HCT116 (cell line): ENCODE measurements at regions not wholly inside any gene's neighbourhood (a gene's known extent, or its start where the extent isn't known, plus 50 kb on each side); places are given as distances from the start of the nearest gene placed in this dataset.

Experiments used
- ATAC-seq: fragments of 200-7000 bp; cut with Tn5 transposase; 2 replicates; pipeline ENCODE4 v1.9.1; 2020; ENCODE audit warnings: mild to moderate bottlenecking, moderate library complexity
- BruUV-seq: library from RNA; stranded (reverse); fragments of 400-500 nt; replicated peaks from 2 replicates; lab custom pipeline; 2021; lab: Mats Ljungman, UMichigan
- CTCF ChIA-PET: fragments of 300-600 bp; sonication (Branson Sonifier 250); formaldehyde crosslinking; loops from one replicate; lab custom pipeline; 2021; ENCODE audit warnings: antibody characterized with exemption; lab: Charles Lee
- POLR2A ChIA-PET: fragments of 300-600, 350-600 bp; sonication (Branson Sonifier 250); formaldehyde crosslinking; loops from one replicate; lab custom pipeline; 2021; ENCODE audit warnings: antibody characterized with exemption; lab: Charles Lee
- RAD21 ChIA-PET, 2 experiments: fragments of 300-600 bp; sonication (Branson Sonifier 250); formaldehyde crosslinking; loops; one replicate each; lab custom pipeline; 2023; ENCODE audit warnings: low total read pairs in 2 of 2; ENCODE audit not compliant: uncharacterized antibody in 2 of 2, unreplicated experiment in 2 of 2, low non-redundant PET in 1 of 2; lab: Charles Lee
- DNase-seq: peaks from one replicate; pipeline ENCODE4 v3.0.0-alpha.2; 2010; ENCODE audit warnings: low read depth, low spot score
- H2AFZ ChIP-seq: fragments of 200-600 bp; shearing (Covaris generic), sonication (generic); 2 replicates; pipeline ENCODE4 v1.6.1; 2017; ENCODE audit warnings: low read depth, mixed run types, mixed read lengths, antibody characterized with exemption, low read length; ENCODE audit not compliant: poor library complexity, severe bottlenecking
- H3K27ac ChIP-seq: 2 replicates; pipeline ENCODE4 v1.5.1; 2012; ENCODE audit warnings: low read depth, low read length
- H3K27me3 ChIP-seq: fragments of 200-600 bp; sonication (generic); 2 replicates; pipeline ENCODE4 v1.6.1; 2016; ENCODE audit warnings: mixed run types, low read length, mixed read lengths; ENCODE audit not compliant: insufficient read depth
- H3K36me3 ChIP-seq, 2 experiments: fragments of 200-500 bp in 1 of 2; fragments of 200-600 bp in 1 of 2; sonication (Bioruptor generic) in 1 of 2; sonication (generic) in 1 of 2; 2 replicates each; pipeline versions ENCODE4 v1.5.1 to v1.6.1; 2014 to 2016; ENCODE audit warnings: low read length in 2 of 2, inconsistent platforms in 1 of 2, mixed read lengths in 1 of 2, mixed run types in 1 of 2; ENCODE audit not compliant: insufficient read depth in 2 of 2, control insufficient read depth in 1 of 2
- H3K4me1 ChIP-seq, 2 experiments: fragments of 200-600 bp in 1 of 2; sonication (generic) in 1 of 2; 2 replicates each; pipeline versions ENCODE4 v1.5.1 to v1.6.1; 2012 to 2017; ENCODE audit warnings: low read length in 2 of 2, inconsistent platforms in 1 of 2, mild to moderate bottlenecking in 1 of 2, mixed read lengths in 1 of 2, mixed run types in 1 of 2, moderate library complexity in 1 of 2; ENCODE audit not compliant: insufficient read depth in 2 of 2, control insufficient read depth in 1 of 2
- H3K4me2 ChIP-seq: fragments of 200-600 bp; sonication (generic); 2 replicates; pipeline ENCODE4 v1.6.1; 2017; ENCODE audit warnings: mixed run types, low read length, mixed read lengths
- H3K4me3 ChIP-seq, 2 experiments: fragments of 200-600 bp in 1 of 2; sonication (generic) in 1 of 2; replicated peaks in 1 of 2; 2 replicates each; pipeline ENCODE4 v1.5.1; 2011 to 2016; ENCODE audit warnings: low read length in 2 of 2, control low read depth in 1 of 2, low read depth in 1 of 2, mild to moderate bottlenecking in 1 of 2, mixed read lengths in 1 of 2, mixed run types in 1 of 2
- H3K79me2 ChIP-seq: fragments of 200-600 bp; sonication (generic); 2 replicates; pipeline ENCODE4 v1.6.1; 2017; ENCODE audit warnings: mild to moderate bottlenecking, mixed run types, low read length, moderate library complexity, mixed read lengths; ENCODE audit not compliant: insufficient read depth
- H3K9ac ChIP-seq: fragments of 200-600 bp; sonication (generic); 2 replicates; pipeline ENCODE4 v1.6.1; 2016; ENCODE audit warnings: low read length, mixed read lengths
- H3K9me2 ChIP-seq: fragments of 200-600 bp; sonication (generic), shearing (Covaris generic); 2 replicates; pipeline ENCODE4 v1.6.1; 2017; ENCODE audit warnings: mixed run types, mild to moderate bottlenecking, moderate library complexity; ENCODE audit not compliant: insufficient read depth
- H3K9me3 ChIP-seq, 2 experiments: fragments of 200-500 bp in 1 of 2; fragments of 200-600 bp in 1 of 2; sonication (Bioruptor generic) in 1 of 2; sonication (generic) in 1 of 2; 2 replicates each; pipeline ENCODE4 v1.6.1; 2014 to 2017; ENCODE audit warnings: low read length in 2 of 2, mixed read lengths in 2 of 2, inconsistent platforms in 1 of 2, low read depth in 1 of 2, mild to moderate bottlenecking in 1 of 2, mixed run types in 1 of 2, moderate library complexity in 1 of 2; ENCODE audit not compliant: control insufficient read depth in 1 of 2, insufficient read depth in 1 of 2
- H4K20me1 ChIP-seq: fragments of 200-600 bp; sonication (generic), shearing (Covaris generic); 2 replicates; pipeline ENCODE4 v1.6.1; 2017; ENCODE audit warnings: mixed run types, mild to moderate bottlenecking, moderate library complexity; ENCODE audit not compliant: insufficient read depth
- CBX3 ChIP-seq: IDR thresholded peaks from 2 replicates; pipeline ENCODE4 v1.6.1; 2012; ENCODE audit warnings: low read depth
- CEBPB ChIP-seq: IDR thresholded peaks from 2 replicates; pipeline ENCODE4 v1.6.1; 2012; ENCODE audit warnings: low read depth
- EGR1 ChIP-seq: IDR thresholded peaks from 2 replicates; pipeline ENCODE4 v1.6.1; 2012; ENCODE audit warnings: low read depth
- ELF1 ChIP-seq: IDR thresholded peaks from 2 replicates; pipeline ENCODE4 v1.6.1; 2012; ENCODE audit warnings: low read depth, borderline replicate concordance
- EZH2phosphoT487 ChIP-seq: fragments of 200-600 bp; IDR thresholded peaks from 2 replicates; pipeline ENCODE4 v1.6.1; 2018; ENCODE audit warnings: antibody characterized with exemption, borderline replicate concordance
- FOSL1 ChIP-seq: IDR thresholded peaks from 2 replicates; pipeline ENCODE4 v1.6.1; 2012; ENCODE audit warnings: low read depth
- JUND ChIP-seq: IDR thresholded peaks from 2 replicates; pipeline ENCODE4 v1.6.1; 2012
- POLR2A ChIP-seq: IDR thresholded peaks from 2 replicates; pipeline ENCODE4 v1.7.0; 2011; ENCODE audit warnings: borderline replicate concordance; ENCODE audit not compliant: insufficient read depth, insufficient read length; ENCODE audit errors: extremely low read depth
- POLR2AphosphoS5 ChIP-seq: IDR thresholded peaks from 2 replicates; pipeline ENCODE4 v1.6.1; 2011; ENCODE audit warnings: mild to moderate bottlenecking, low read depth, low read length, moderate library complexity
- RAD21 ChIP-seq: IDR thresholded peaks from 2 replicates; pipeline ENCODE4 v1.6.1; 2012; ENCODE audit warnings: low read depth, mild to moderate bottlenecking
- SIN3A ChIP-seq: IDR thresholded peaks from 2 replicates; pipeline ENCODE4 v1.6.1; 2012; ENCODE audit warnings: low read depth
- SP1 ChIP-seq: IDR thresholded peaks from 2 replicates; pipeline ENCODE4 v1.6.1; 2012; ENCODE audit warnings: low read depth
- SRF ChIP-seq: IDR thresholded peaks from 2 replicates; pipeline ENCODE4 v1.6.1; 2012; ENCODE audit warnings: low read depth
- TCF7L2 ChIP-seq: IDR thresholded peaks from 2 replicates; pipeline ENCODE4 v1.7.0; 2011; ENCODE audit warnings: borderline replicate concordance, inconsistent platforms; ENCODE audit not compliant: insufficient read depth, insufficient read length; ENCODE audit errors: extremely low read depth
- ZFX ChIP-seq: fragments of 450-650 bp; IDR thresholded peaks from 2 replicates; pipeline ENCODE4 v1.6.1; 2017
- ZNF274 ChIP-seq: fragments of 200-500 bp; sonication (Bioruptor generic); IDR thresholded peaks from 2 replicates; pipeline ENCODE4 v1.6.1; 2014; ENCODE audit warnings: mild to moderate bottlenecking, low read depth, low read length, inconsistent platforms
- intact Hi-C: fragments of 100-400 bp; cut with micrococcal nuclease; formaldehyde crosslinking; loops from 2 replicates; pipeline ENCODE4 v1.10.0; 2022
- TF ChIP-seq, protein P1 (sequence below): IDR thresholded peaks from 2 replicates; pipeline ENCODE4 v1.6.1; 2011; ENCODE audit warnings: mild to moderate bottlenecking, low read length, moderate library complexity; ENCODE audit not compliant: insufficient replicate concordance; ENCODE audit errors: extremely low read depth
- TF ChIP-seq, protein P2 (sequence below), 3 experiments: fragments of 200-600 bp in 1 of 3; sonication (generic) in 1 of 3; IDR thresholded peaks in 2 of 3; conservative IDR thresholded peaks in 1 of 3; 2 replicates each; pipeline ENCODE4 v1.5.1; 2012 to 2017; ENCODE audit warnings: low read depth in 2 of 3, low read length in 2 of 3, antibody characterized with exemption in 1 of 3, borderline replicate concordance in 1 of 3, control low read depth in 1 of 3, mild to moderate bottlenecking in 1 of 3, mixed read lengths in 1 of 3, mixed run types in 1 of 3, moderate library complexity in 1 of 3; ENCODE audit not compliant: insufficient read depth in 1 of 3
- TF ChIP-seq, protein P3 (sequence below): IDR thresholded peaks from 2 replicates; pipeline ENCODE4 v1.6.1; 2012
- TF ChIP-seq, protein P4 (sequence below): IDR thresholded peaks from 2 replicates; pipeline ENCODE4 v1.6.1; 2012; ENCODE audit warnings: low read depth

DNA sequence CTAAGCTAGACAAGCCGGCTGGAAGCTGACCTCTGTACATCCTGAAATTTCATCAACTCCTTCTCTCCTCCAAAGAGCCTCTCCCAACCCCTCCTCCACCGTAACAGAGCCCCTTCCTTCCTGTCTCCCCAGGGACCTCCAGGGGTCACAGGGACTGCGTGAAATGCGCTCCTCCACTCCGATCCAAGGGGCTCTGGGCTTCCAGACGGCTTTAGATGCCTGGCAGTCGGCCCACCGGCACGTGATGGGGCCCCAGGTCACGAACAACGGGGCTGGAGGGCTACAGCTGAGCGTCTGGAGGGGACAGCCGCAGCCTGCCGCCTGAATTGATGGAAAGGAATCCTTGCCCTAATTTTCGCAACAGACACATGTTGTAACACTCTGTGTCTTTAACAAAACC, 264.1 kb downstream of the MN1 start:
- TF ChIP-seq ELF1 (no peak), ZNF274 (no peak), FOSL1 (no peak), SRF (no peak), RAD21 (no peak), CBX3 (no peak), ZFX (no peak), SP1 (no peak), SIN3A (no peak), JUND (no peak), EGR1 (no peak), EZH2phosphoT487 (no peak), POLR2AphosphoS5 (no peak), TCF7L2 (no peak), CEBPB (no peak), POLR2A (no peak)
- TF ChIP-seq, protein P1, sequence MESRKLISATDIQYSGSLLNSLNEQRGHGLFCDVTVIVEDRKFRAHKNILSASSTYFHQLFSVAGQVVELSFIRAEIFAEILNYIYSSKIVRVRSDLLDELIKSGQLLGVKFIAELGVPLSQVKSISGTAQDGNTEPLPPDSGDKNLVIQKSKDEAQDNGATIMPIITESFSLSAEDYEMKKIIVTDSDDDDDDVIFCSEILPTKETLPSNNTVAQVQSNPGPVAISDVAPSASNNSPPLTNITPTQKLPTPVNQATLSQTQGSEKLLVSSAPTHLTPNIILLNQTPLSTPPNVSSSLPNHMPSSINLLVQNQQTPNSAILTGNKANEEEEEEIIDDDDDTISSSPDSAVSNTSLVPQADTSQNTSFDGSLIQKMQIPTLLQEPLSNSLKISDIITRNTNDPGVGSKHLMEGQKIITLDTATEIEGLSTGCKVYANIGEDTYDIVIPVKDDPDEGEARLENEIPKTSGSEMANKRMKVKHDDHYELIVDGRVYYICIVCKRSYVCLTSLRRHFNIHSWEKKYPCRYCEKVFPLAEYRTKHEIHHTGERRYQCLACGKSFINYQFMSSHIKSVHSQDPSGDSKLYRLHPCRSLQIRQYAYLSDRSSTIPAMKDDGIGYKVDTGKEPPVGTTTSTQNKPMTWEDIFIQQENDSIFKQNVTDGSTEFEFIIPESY, result no peak
- TF ChIP-seq, protein P2, sequence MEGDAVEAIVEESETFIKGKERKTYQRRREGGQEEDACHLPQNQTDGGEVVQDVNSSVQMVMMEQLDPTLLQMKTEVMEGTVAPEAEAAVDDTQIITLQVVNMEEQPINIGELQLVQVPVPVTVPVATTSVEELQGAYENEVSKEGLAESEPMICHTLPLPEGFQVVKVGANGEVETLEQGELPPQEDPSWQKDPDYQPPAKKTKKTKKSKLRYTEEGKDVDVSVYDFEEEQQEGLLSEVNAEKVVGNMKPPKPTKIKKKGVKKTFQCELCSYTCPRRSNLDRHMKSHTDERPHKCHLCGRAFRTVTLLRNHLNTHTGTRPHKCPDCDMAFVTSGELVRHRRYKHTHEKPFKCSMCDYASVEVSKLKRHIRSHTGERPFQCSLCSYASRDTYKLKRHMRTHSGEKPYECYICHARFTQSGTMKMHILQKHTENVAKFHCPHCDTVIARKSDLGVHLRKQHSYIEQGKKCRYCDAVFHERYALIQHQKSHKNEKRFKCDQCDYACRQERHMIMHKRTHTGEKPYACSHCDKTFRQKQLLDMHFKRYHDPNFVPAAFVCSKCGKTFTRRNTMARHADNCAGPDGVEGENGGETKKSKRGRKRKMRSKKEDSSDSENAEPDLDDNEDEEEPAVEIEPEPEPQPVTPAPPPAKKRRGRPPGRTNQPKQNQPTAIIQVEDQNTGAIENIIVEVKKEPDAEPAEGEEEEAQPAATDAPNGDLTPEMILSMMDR (IDR thresholded peaks at IDR 0.05 in 2 of 3, conservative IDR thresholded peaks at IDR 0.05 in 1 of 3; ENCODE audit: borderline replicate concordance in 1 of 3, insufficient read depth in 1 of 3, low read depth in 2 of 3, low read length in 2 of 3), result no peak
- TF ChIP-seq, protein P3, sequence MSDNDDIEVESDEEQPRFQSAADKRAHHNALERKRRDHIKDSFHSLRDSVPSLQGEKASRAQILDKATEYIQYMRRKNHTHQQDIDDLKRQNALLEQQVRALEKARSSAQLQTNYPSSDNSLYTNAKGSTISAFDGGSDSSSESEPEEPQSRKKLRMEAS, result no peak
- TF ChIP-seq, protein P4, sequence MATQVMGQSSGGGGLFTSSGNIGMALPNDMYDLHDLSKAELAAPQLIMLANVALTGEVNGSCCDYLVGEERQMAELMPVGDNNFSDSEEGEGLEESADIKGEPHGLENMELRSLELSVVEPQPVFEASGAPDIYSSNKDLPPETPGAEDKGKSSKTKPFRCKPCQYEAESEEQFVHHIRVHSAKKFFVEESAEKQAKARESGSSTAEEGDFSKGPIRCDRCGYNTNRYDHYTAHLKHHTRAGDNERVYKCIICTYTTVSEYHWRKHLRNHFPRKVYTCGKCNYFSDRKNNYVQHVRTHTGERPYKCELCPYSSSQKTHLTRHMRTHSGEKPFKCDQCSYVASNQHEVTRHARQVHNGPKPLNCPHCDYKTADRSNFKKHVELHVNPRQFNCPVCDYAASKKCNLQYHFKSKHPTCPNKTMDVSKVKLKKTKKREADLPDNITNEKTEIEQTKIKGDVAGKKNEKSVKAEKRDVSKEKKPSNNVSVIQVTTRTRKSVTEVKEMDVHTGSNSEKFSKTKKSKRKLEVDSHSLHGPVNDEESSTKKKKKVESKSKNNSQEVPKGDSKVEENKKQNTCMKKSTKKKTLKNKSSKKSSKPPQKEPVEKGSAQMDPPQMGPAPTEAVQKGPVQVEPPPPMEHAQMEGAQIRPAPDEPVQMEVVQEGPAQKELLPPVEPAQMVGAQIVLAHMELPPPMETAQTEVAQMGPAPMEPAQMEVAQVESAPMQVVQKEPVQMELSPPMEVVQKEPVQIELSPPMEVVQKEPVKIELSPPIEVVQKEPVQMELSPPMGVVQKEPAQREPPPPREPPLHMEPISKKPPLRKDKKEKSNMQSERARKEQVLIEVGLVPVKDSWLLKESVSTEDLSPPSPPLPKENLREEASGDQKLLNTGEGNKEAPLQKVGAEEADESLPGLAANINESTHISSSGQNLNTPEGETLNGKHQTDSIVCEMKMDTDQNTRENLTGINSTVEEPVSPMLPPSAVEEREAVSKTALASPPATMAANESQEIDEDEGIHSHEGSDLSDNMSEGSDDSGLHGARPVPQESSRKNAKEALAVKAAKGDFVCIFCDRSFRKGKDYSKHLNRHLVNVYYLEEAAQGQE, result no peak
- TF ChIP-seq, all 23 proteins: peak for 0
- no peaks in the 10 kb centered on the region for H3K27me3 ChIP-seq
- no peak overlapping the region for H3K4me3 ChIP-seq
- ATAC-seq (no peak), DNase-seq (no peak)
- H2AFZ ChIP-seq, result no peak overlapping the region
- no peaks in the 10 kb centered on the region for H3K9me2 ChIP-seq
- no peaks in the 10 kb centered on the region for H3K9me3 ChIP-seq
- no peaks in the 10 kb centered on the region for H3K36me3 ChIP-seq
- ChIA-PET POLR2A (no interaction called here), CTCF (no interaction called here), RAD21 (no interaction called here)
- no peaks in the 10 kb centered on the region for H4K20me1 ChIP-seq
- H3K27ac ChIP-seq, result no peak overlapping the region
- no peaks in the 10 kb centered on the region for H3K4me1 ChIP-seq
- no peak overlapping the region for H3K4me2 ChIP-seq
- no peak overlapping the region for H3K9ac ChIP-seq
- H3K79me2 ChIP-seq, result no peaks in the 10 kb centered on the region
- BruUV-seq, result no TSS peak
- intact Hi-C loops, result no loop called here
